ENCODE measurements at regions not wholly inside any gene's neighbourhood (a gene's known extent, or its start where the extent isn't known, plus 50 kb on each side); places are given as distances from the start of the nearest gene placed in this dataset.

DNA sequence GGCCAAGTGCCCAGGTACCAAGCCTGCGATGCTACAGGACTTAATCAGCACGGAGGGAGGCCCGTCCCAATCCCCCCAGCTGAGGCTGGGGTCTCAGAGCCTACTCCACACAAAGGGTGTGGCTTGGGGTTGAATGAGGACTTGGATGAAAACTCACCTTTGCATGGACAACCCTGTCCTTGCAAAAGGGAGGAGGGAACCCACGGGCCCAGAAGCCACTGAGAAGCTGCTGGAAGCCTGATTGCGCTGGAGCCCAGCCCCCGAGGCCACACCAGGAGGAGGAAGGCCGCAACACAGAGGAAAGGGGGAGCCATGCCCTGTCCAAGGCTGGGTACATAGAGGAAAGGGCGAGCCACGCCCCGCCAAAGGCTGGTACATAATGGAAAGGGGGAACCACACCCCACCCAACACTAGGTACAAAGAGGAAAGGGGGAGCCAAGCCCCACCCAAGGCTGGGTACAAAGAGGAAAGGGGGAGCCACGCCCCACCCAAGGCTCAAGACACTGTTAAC is 158.8 kb downstream of the DLL1 start:
- peaks cover 5% of the 10 kb centered on the region for H3K4me1 Mint-ChIP-seq (ENCODE audit: low read depth, unreplicated experiment)
- Histone ChIP-seq H3K9me3 (ENCODE audit: insufficient read depth, low read depth, low read length) (no peaks in the 10 kb centered on the region), H2AFZ (ENCODE audit: low read depth, low read length) (no peak overlapping the region), H3K9ac (ENCODE audit: low read length) (no peak overlapping the region), H3K4me2 (ENCODE audit: low read length) (no peak overlapping the region), H4K20me1 (ENCODE audit: insufficient read depth, low read length) (no peaks in the 10 kb centered on the region), H3K27me3 (ENCODE audit: insufficient read depth, low read length) (no peaks in the 10 kb centered on the region), H3K4me1 (ENCODE audit: insufficient read depth, low read length) (peaks cover 4% of the 10 kb centered on the region), H3K4me3 (ENCODE audit: insufficient read depth, low read depth, low read length) (no peak overlapping the region), H3K36me3 (ENCODE audit: insufficient read depth, low read length) (no peaks in the 10 kb centered on the region), H3K79me2 (ENCODE audit: insufficient read depth, low read length) (no peaks in the 10 kb centered on the region), H3K27ac (ENCODE audit: low read depth, low read length) (no peak overlapping the region)
- no peak overlapping the region for H3K27ac Mint-ChIP-seq (ENCODE audit: unreplicated experiment)
- peaks cover 10% of the 10 kb centered on the region for H3K9me3 Mint-ChIP-seq (ENCODE audit: unreplicated experiment)
- DNase-seq (ENCODE audit: low read depth) = no peak
- H3K27me3 Mint-ChIP-seq (ENCODE audit: low read depth, unreplicated experiment) = peaks cover 28% of the 10 kb centered on the region
- H3K36me3 Mint-ChIP-seq (ENCODE audit: low read depth, unreplicated experiment) = no peaks in the 10 kb centered on the region
- TF ChIP-seq EZH2 (IDR thresholded peaks at IDR 0.05; ENCODE audit: insufficient read depth, low read length) (no peak), CTCF (IDR thresholded peaks at IDR 0.05; ENCODE audit: insufficient read depth, low read depth, low read length) (no peak)
- H3K4me3 Mint-ChIP-seq (ENCODE audit: unreplicated experiment) = no peak overlapping the region
- no peak for FAIRE-seq

DNA sequence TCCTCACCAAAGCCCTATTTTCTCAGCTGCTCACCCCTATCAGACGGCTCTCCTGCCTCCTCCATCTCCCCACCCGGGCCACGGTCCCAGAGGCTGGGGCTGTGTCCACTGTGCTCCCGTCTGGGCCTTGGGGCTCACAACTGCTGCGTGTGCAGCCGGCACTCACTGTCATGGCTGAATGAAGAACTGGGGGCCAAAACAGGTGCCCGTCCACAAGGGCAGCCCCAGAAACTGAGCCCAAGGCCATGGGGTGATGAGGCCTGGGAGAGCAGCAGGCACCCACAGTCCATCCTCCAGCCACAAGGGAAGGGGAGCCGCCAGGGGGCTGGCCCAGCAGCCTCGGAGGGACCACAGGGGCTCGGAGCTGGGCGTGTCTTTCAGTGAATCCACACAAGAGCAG is 159.5 kb downstream of the DLL1 start:
- FAIRE-seq (no peak), DNase-seq (ENCODE audit: low read depth) (no peak)
- H3K79me2 ChIP-seq (ENCODE audit: insufficient read depth, low read length) = no peaks in the 10 kb centered on the region
- no peak overlapping the region for H3K4me2 ChIP-seq (ENCODE audit: low read length)
- peaks cover 30% of the 10 kb centered on the region for H3K27me3 Mint-ChIP-seq (ENCODE audit: low read depth, unreplicated experiment)
- H2AFZ ChIP-seq (ENCODE audit: low read depth, low read length) = no peak overlapping the region
- H3K9ac ChIP-seq (ENCODE audit: low read length) = no peak overlapping the region
- H3K9me3 ChIP-seq (ENCODE audit: insufficient read depth, low read depth, low read length) = no peaks in the 10 kb centered on the region
- no peaks in the 10 kb centered on the region for H3K36me3 ChIP-seq (ENCODE audit: insufficient read depth, low read length)
- no peak overlapping the region for H3K4me3 ChIP-seq (ENCODE audit: insufficient read depth, low read depth, low read length)
- no peak overlapping the region for H3K4me3 Mint-ChIP-seq (ENCODE audit: unreplicated experiment)
- TF ChIP-seq EZH2 (IDR thresholded peaks at IDR 0.05; ENCODE audit: insufficient read depth, low read length) (no peak), CTCF (IDR thresholded peaks at IDR 0.05; ENCODE audit: insufficient read depth, low read depth, low read length) (no peak)
- no peak overlapping the region for H3K27ac Mint-ChIP-seq (ENCODE audit: unreplicated experiment)
- H3K4me1 Mint-ChIP-seq (ENCODE audit: low read depth, unreplicated experiment) = peaks cover 5% of the 10 kb centered on the region
- peaks cover 4% of the 10 kb centered on the region for H3K4me1 ChIP-seq (ENCODE audit: insufficient read depth, low read length)
- H3K27ac ChIP-seq (ENCODE audit: low read depth, low read length) = no peak overlapping the region
- H3K27me3 ChIP-seq (ENCODE audit: insufficient read depth, low read length) = no peaks in the 10 kb centered on the region
- peaks cover 10% of the 10 kb centered on the region for H3K9me3 Mint-ChIP-seq (ENCODE audit: unreplicated experiment)
- H4K20me1 ChIP-seq (ENCODE audit: insufficient read depth, low read length) = no peaks in the 10 kb centered on the region
- no peaks in the 10 kb centered on the region for H3K36me3 Mint-ChIP-seq (ENCODE audit: low read depth, unreplicated experiment)

DNA sequence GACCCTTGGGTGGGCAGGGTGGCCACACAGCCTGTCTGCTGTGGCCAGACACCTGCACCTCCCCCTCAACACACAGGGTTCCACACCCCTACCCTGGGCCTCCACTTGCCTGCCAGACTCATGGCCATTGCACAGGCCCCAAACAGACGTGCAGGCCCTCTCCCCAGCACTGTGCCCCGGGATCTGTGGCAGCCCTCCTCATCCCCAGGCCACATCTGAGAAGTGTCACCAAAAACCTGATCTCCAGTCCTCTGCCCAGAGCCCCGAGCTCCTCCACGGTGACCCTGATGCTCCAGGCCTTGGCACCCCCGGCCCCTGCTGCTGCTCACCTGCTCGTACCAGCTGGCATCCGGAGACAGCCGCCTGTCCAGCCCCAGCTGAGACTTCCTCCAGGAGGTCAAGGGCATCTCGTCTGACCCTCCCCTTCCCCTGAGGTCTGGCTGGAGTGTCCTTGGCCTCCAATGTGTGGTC is 160.1 kb downstream of the DLL1 start:
- no peak overlapping the region for H2AFZ ChIP-seq (ENCODE audit: low read depth, low read length)
- no peak overlapping the region for H3K27ac ChIP-seq (ENCODE audit: low read depth, low read length)
- no peaks in the 10 kb centered on the region for H3K79me2 ChIP-seq (ENCODE audit: insufficient read depth, low read length)
- H3K27me3 Mint-ChIP-seq (ENCODE audit: low read depth, unreplicated experiment) = peaks cover 32% of the 10 kb centered on the region
- H3K9me3 ChIP-seq (ENCODE audit: insufficient read depth, low read depth, low read length) = no peaks in the 10 kb centered on the region
- H3K4me2 ChIP-seq (ENCODE audit: low read length) = no peak overlapping the region
- TF ChIP-seq CTCF (IDR thresholded peaks at IDR 0.05; ENCODE audit: insufficient read depth, low read depth, low read length) (no peak), EZH2 (IDR thresholded peaks at IDR 0.05; ENCODE audit: insufficient read depth, low read length) (no peak)
- DNase-seq (ENCODE audit: low read depth) = no peak
- H3K27ac Mint-ChIP-seq (ENCODE audit: unreplicated experiment) = no peak overlapping the region
- H3K36me3 ChIP-seq (ENCODE audit: insufficient read depth, low read length) = no peaks in the 10 kb centered on the region
- peaks cover 4% of the 10 kb centered on the region for H3K4me1 ChIP-seq (ENCODE audit: insufficient read depth, low read length)
- no peak overlapping the region for H3K4me3 Mint-ChIP-seq (ENCODE audit: unreplicated experiment)
- H3K4me1 Mint-ChIP-seq (ENCODE audit: low read depth, unreplicated experiment) = peaks cover 5% of the 10 kb centered on the region
- H3K27me3 ChIP-seq (ENCODE audit: insufficient read depth, low read length) = no peaks in the 10 kb centered on the region
- no peak overlapping the region for H3K4me3 ChIP-seq (ENCODE audit: insufficient read depth, low read depth, low read length)
- FAIRE-seq = no peak
- no peaks in the 10 kb centered on the region for H4K20me1 ChIP-seq (ENCODE audit: insufficient read depth, low read length)
- no peak overlapping the region for H3K9ac ChIP-seq (ENCODE audit: low read length)
- no peaks in the 10 kb centered on the region for H3K36me3 Mint-ChIP-seq (ENCODE audit: low read depth, unreplicated experiment)
- peaks cover 10% of the 10 kb centered on the region for H3K9me3 Mint-ChIP-seq (ENCODE audit: unreplicated experiment)

Data from astrocyte (in vitro differentiated cells and primary cell).